DOHH2 (cell line): ENCODE measurements at regions not wholly inside any gene's neighbourhood (a gene's known extent, or its start where the extent isn't known, plus 50 kb on each side); places are given as distances from the start of the nearest gene placed in this dataset.

Experiments
- CTCF ChIP-seq: fragments of 200-600 bp; sonication (generic); IDR thresholded peaks from one replicate; pipeline ENCODE4 v1.5.1; 2014; ENCODE audit warnings: antibody characterized with exemption, mild to moderate bottlenecking, low read depth, low read length; ENCODE audit not compliant: poor library complexity, severe bottlenecking
- EZH2phosphoT487 ChIP-seq: fragments of 200-600 bp; sonication (generic); IDR thresholded peaks from 2 replicates; pipeline ENCODE4 v1.6.1; 2017; ENCODE audit warnings: borderline replicate concordance, mild to moderate bottlenecking, antibody characterized with exemption, low read length, moderate library complexity, mixed read lengths

- TF ChIP-seq CTCF (no peak), EZH2phosphoT487 (no peak)
Observed at GRCh38 chr7:114342431-114343179, 72.0 kb upstream of the FOXP2 start.
